HEK293 (cell line): ENCODE measurements at regions not wholly inside any gene's neighbourhood (a gene's known extent, or its start where the extent isn't known, plus 50 kb on each side); places are given as distances from the start of the nearest gene placed in this dataset.
A peak's percentile ranks its signal among the peaks of the same experiment; 100 is the strongest.

Source experiments
- CTCF ChIA-PET: fragments of 350-600 bp; formaldehyde crosslinking; extraction: SDS; loops from one replicate; lab custom pipeline; 2021; ENCODE audit warnings: antibody characterized with exemption; lab: Yijun Ruan, JAX
- POLR2A ChIA-PET: fragments of 300-600 bp; formaldehyde crosslinking; extraction: SDS; loops from one replicate; lab custom pipeline; 2020; ENCODE audit warnings: antibody characterized with exemption, inconsistent platforms; lab: Yijun Ruan, JAX
- H3K27ac ChIP-seq: fragments of 200-500 bp; sonication (Bioruptor generic); 2 replicates; pipeline ENCODE4 v1.5.1; 2014; ENCODE audit warnings: low read depth, low read length, control low read depth, inconsistent platforms; ENCODE audit errors: extremely low read depth
- H3K36me3 ChIP-seq, 2 experiments: fragments of 200-500 bp in 1 of 2; sonication (Bioruptor generic) in 1 of 2; 1 replicate in 1 of 2; 2 replicates in 1 of 2; pipeline ENCODE4 v1.5.1; 2014 to 2017; ENCODE audit warnings: inconsistent platforms in 2 of 2, low read length in 2 of 2; ENCODE audit not compliant: control insufficient read depth in 2 of 2, insufficient read depth in 1 of 2
- H3K4me1 ChIP-seq: fragments of 200-500 bp; sonication (Bioruptor generic); 2 replicates; pipeline ENCODE4 v1.5.1; 2014; ENCODE audit warnings: mild to moderate bottlenecking, low read length, inconsistent platforms; ENCODE audit not compliant: control insufficient read depth, insufficient read depth
- H3K4me3 ChIP-seq: 2 replicates; pipeline ENCODE4 v1.5.1; 2011; ENCODE audit warnings: low read depth, mild to moderate bottlenecking, control low read depth, low read length, moderate library complexity
- H3K9me3 ChIP-seq: fragments of 200-500 bp; sonication (Bioruptor generic); 2 replicates; pipeline ENCODE4 v1.5.1; 2014; ENCODE audit warnings: low read depth, low read length, inconsistent platforms; ENCODE audit not compliant: control insufficient read depth, insufficient read depth
- KLF1 ChIP-seq: fragments of 450-650 bp; formaldehyde crosslinking; IDR thresholded peaks from 2 replicates; pipeline ENCODE4 v1.5.1; 2016; ENCODE audit warnings: missing biosample characterization, missing genetic modification characterization
- KLF10 ChIP-seq: fragments of 450-650 bp; IDR thresholded peaks from 2 replicates; pipeline ENCODE4 v1.5.1; 2018; ENCODE audit warnings: missing biosample characterization, mild to moderate bottlenecking, missing genetic modification characterization
- OVOL3 ChIP-seq: fragments of 450-650 bp; formaldehyde crosslinking; IDR thresholded peaks from 2 replicates; pipeline ENCODE4 v1.5.1; 2016; ENCODE audit warnings: missing biosample characterization, missing genetic modification characterization
- RBAK ChIP-seq: fragments of 450-650 bp; formaldehyde crosslinking; IDR thresholded peaks from 2 replicates; pipeline ENCODE4 v1.5.1; 2016; ENCODE audit warnings: missing biosample characterization, missing genetic modification characterization
- SP3 ChIP-seq: fragments of 450-650 bp; formaldehyde crosslinking; IDR thresholded peaks from 2 replicates; pipeline ENCODE4 v1.5.1; 2016; ENCODE audit warnings: missing biosample characterization, missing genetic modification characterization
- ZBTB8A ChIP-seq: fragments of 450-650 bp; formaldehyde crosslinking; IDR thresholded peaks from 2 replicates; pipeline ENCODE4 v1.5.1; 2016; ENCODE audit warnings: missing biosample characterization, missing genetic modification characterization
- ZNF140 ChIP-seq: fragments of 450-650 bp; formaldehyde crosslinking; IDR thresholded peaks from 2 replicates; pipeline ENCODE4 v1.5.1; 2016; ENCODE audit warnings: missing biosample characterization, missing genetic modification characterization
- ZNF155 ChIP-seq: fragments of 450-650 bp; formaldehyde crosslinking; IDR thresholded peaks from 2 replicates; pipeline ENCODE4 v1.5.1; 2016; ENCODE audit warnings: missing biosample characterization, missing genetic modification characterization
- ZNF157 ChIP-seq: fragments of 450-650 bp; formaldehyde crosslinking; IDR thresholded peaks from 2 replicates; pipeline ENCODE4 v1.5.1; 2016; ENCODE audit warnings: missing biosample characterization, missing genetic modification characterization
- ZNF16 ChIP-seq: fragments of 450-650 bp; formaldehyde crosslinking; IDR thresholded peaks from 2 replicates; pipeline ENCODE4 v1.5.1; 2016; ENCODE audit warnings: low read depth, missing biosample characterization, missing genetic modification characterization
- ZNF202 ChIP-seq: fragments of 450-650 bp; formaldehyde crosslinking; IDR thresholded peaks from 2 replicates; pipeline ENCODE4 v1.5.1; 2016; ENCODE audit warnings: missing biosample characterization, missing genetic modification characterization, borderline replicate concordance
- ZNF211 ChIP-seq: fragments of 450-650 bp; formaldehyde crosslinking; IDR thresholded peaks from 2 replicates; pipeline ENCODE4 v1.5.1; 2016; ENCODE audit warnings: low read depth, missing biosample characterization, missing genetic modification characterization
- ZNF214 ChIP-seq: fragments of 450-650 bp; formaldehyde crosslinking; IDR thresholded peaks from 2 replicates; pipeline ENCODE4 v1.5.1; 2017; ENCODE audit warnings: missing biosample characterization, mild to moderate bottlenecking, missing genetic modification characterization, borderline replicate concordance
- ZNF221 ChIP-seq: fragments of 450-650 bp; formaldehyde crosslinking; IDR thresholded peaks from 2 replicates; pipeline ENCODE4 v1.5.1; 2017; ENCODE audit warnings: missing biosample characterization, missing genetic modification characterization, borderline replicate concordance
- ZNF341 ChIP-seq: fragments of 450-650 bp; formaldehyde crosslinking; IDR thresholded peaks from 2 replicates; pipeline ENCODE4; 2016; ENCODE audit warnings: low read depth, missing biosample characterization, missing genetic modification characterization
- ZNF404 ChIP-seq: fragments of 450-650 bp; formaldehyde crosslinking; IDR thresholded peaks from 2 replicates; pipeline ENCODE4 v1.5.1; 2017; ENCODE audit warnings: missing biosample characterization, missing genetic modification characterization
- ZNF426 ChIP-seq: fragments of 450-650 bp; formaldehyde crosslinking; IDR thresholded peaks from 2 replicates; pipeline ENCODE4 v1.5.1; 2017; ENCODE audit warnings: missing biosample characterization, missing genetic modification characterization, mild to moderate bottlenecking, inconsistent platforms, moderate library complexity
- ZNF560 ChIP-seq: fragments of 450-650 bp; formaldehyde crosslinking; IDR thresholded peaks from 2 replicates; pipeline ENCODE4 v1.5.1; 2017; ENCODE audit warnings: missing biosample characterization, missing genetic modification characterization, borderline replicate concordance
- ZNF600 ChIP-seq: fragments of 450-650 bp; formaldehyde crosslinking; IDR thresholded peaks from 2 replicates; pipeline ENCODE4 v1.5.1; 2016; ENCODE audit warnings: missing biosample characterization, missing genetic modification characterization
- ZNF664 ChIP-seq: fragments of 450-650 bp; formaldehyde crosslinking; IDR thresholded peaks from 2 replicates; pipeline ENCODE4 v1.5.1; 2016; ENCODE audit warnings: missing biosample characterization, missing genetic modification characterization
- TF ChIP-seq, protein P1 (sequence below): fragments of 450-650 bp; formaldehyde crosslinking; optimal IDR thresholded peaks from 2 replicates; pipeline ENCODE3; 2016; ENCODE audit warnings: missing biosample characterization, mild to moderate bottlenecking, missing genetic modification characterization
- TF ChIP-seq, protein P2 (sequence below): fragments of 450-650 bp; formaldehyde crosslinking; IDR thresholded peaks from 2 replicates; pipeline ENCODE4 v1.5.1; 2016; ENCODE audit warnings: missing biosample characterization, missing genetic modification characterization
- TF ChIP-seq, protein P3 (sequence below): fragments of 450-650 bp; formaldehyde crosslinking; conservative IDR thresholded peaks from 2 replicates; pipeline ENCODE4 v1.5.1; 2016; ENCODE audit warnings: low read depth, missing biosample characterization, missing genetic modification characterization
- TF ChIP-seq, protein P4 (sequence below): fragments of 450-650 bp; formaldehyde crosslinking; IDR thresholded peaks from 2 replicates; pipeline ENCODE4 v1.5.1; 2017; ENCODE audit warnings: missing biosample characterization, missing genetic modification characterization
- TF ChIP-seq, protein P5 (sequence below): fragments of 450-650 bp; formaldehyde crosslinking; IDR thresholded peaks from 2 replicates; pipeline ENCODE4 v1.5.1; 2017; ENCODE audit warnings: missing biosample characterization, missing genetic modification characterization

DNA sequence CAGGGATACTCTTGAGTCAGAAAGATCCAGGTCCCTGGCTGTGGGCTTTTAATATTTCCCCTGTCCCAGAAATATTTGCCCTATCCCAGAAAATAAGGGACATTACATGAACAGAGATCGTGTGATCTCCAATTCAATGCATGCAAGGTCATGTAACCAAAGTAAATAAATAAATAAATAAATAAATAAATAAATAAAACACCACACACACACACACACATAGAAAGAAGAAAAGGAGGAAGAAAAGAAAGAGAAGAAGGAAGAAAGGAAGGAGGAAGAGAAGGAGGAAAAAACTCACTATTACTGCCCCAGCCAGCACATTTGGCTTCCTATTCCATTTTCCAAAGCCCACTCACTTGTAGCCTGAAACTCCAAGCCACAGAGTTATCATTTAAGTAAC lies 117.9 kb upstream of the CFAP20DC start (continued):
- TF ChIP-seq ZNF341 (tag by site-specific recombination) (no peak), ZNF16 (tag by site-specific recombination) (no peak), KLF1 (tag by site-specific recombination) (no peak), ZNF214 (tag by site-specific recombination) (no peak), ZNF404 (tag by site-specific recombination) (peak; percentile 85), ZNF560 (tag by site-specific recombination) (peak; percentile 69; the same call in 1 of the 2 replicates), ZNF221 (tag by site-specific recombination) (no peak), ZNF664 (no peak), ZNF140 (peak; percentile 70; the same call in 1 of the 2 replicates), ZNF155 (tag by site-specific recombination) (0 out of 2 replicates have a peak, but pooled peaks have one; percentile 45), RBAK (no peak), ZNF600 (no peak), SP3 (tag by site-specific recombination) (0 out of 2 replicates have a peak, but pooled peaks have one; percentile 23), ZNF426 (tag by site-specific recombination) (peak; percentile 66), ZBTB8A (peak; percentile 47), ZNF202 (peak; percentile 67; the same call in 1 of the 2 replicates)
- TF ChIP-seq, protein P1, sequence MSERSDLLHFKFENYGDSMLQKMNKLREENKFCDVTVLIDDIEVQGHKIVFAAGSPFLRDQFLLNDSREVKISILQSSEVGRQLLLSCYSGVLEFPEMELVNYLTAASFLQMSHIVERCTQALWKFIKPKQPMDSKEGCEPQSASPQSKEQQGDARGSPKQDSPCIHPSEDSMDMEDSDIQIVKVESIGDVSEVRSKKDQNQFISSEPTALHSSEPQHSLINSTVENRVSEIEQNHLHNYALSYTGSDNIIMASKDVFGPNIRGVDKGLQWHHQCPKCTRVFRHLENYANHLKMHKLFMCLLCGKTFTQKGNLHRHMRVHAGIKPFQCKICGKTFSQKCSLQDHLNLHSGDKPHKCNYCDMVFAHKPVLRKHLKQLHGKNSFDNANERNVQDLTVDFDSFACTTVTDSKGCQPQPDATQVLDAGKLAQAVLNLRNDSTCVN: no peak
- TF ChIP-seq, protein P2, sequence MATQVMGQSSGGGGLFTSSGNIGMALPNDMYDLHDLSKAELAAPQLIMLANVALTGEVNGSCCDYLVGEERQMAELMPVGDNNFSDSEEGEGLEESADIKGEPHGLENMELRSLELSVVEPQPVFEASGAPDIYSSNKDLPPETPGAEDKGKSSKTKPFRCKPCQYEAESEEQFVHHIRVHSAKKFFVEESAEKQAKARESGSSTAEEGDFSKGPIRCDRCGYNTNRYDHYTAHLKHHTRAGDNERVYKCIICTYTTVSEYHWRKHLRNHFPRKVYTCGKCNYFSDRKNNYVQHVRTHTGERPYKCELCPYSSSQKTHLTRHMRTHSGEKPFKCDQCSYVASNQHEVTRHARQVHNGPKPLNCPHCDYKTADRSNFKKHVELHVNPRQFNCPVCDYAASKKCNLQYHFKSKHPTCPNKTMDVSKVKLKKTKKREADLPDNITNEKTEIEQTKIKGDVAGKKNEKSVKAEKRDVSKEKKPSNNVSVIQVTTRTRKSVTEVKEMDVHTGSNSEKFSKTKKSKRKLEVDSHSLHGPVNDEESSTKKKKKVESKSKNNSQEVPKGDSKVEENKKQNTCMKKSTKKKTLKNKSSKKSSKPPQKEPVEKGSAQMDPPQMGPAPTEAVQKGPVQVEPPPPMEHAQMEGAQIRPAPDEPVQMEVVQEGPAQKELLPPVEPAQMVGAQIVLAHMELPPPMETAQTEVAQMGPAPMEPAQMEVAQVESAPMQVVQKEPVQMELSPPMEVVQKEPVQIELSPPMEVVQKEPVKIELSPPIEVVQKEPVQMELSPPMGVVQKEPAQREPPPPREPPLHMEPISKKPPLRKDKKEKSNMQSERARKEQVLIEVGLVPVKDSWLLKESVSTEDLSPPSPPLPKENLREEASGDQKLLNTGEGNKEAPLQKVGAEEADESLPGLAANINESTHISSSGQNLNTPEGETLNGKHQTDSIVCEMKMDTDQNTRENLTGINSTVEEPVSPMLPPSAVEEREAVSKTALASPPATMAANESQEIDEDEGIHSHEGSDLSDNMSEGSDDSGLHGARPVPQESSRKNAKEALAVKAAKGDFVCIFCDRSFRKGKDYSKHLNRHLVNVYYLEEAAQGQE (tag by site-specific recombination): peak; percentile 44; the same call in 1 of the 2 replicates
- TF ChIP-seq, protein P3, sequence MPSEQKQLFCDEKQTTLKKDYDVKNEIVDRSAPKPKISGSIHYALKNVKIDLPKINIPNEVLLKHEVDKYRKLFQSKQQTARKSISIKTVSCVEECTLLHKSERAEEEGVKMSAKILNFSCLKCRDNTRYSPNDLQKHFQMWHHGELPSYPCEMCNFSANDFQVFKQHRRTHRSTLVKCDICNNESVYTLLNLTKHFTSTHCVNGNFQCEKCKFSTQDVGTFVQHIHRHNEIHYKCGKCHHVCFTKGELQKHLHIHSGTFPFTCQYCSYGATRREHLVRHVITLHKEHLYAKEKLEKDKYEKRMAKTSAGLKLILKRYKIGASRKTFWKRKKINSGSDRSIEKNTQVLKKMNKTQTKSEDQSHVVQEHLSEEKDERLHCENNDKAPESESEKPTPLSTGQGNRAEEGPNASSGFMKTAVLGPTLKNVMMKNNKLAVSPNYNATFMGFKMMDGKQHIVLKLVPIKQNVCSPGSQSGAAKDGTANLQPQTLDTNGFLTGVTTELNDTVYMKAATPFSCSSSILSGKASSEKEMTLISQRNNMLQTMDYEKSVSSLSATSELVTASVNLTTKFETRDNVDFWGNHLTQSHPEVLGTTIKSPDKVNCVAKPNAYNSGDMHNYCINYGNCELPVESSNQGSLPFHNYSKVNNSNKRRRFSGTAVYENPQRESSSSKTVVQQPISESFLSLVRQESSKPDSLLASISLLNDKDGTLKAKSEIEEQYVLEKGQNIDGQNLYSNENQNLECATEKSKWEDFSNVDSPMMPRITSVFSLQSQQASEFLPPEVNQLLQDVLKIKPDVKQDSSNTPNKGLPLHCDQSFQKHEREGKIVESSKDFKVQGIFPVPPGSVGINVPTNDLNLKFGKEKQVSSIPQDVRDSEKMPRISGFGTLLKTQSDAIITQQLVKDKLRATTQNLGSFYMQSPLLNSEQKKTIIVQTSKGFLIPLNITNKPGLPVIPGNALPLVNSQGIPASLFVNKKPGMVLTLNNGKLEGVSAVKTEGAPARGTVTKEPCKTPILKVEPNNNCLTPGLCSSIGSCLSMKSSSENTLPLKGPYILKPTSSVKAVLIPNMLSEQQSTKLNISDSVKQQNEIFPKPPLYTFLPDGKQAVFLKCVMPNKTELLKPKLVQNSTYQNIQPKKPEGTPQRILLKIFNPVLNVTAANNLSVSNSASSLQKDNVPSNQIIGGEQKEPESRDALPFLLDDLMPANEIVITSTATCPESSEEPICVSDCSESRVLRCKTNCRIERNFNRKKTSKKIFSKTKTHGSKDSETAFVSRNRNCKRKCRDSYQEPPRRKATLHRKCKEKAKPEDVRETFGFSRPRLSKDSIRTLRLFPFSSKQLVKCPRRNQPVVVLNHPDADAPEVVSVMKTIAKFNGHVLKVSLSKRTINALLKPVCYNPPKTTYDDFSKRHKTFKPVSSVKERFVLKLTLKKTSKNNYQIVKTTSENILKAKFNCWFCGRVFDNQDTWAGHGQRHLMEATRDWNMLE (tag by site-specific recombination): peak; percentile 82

DNA sequence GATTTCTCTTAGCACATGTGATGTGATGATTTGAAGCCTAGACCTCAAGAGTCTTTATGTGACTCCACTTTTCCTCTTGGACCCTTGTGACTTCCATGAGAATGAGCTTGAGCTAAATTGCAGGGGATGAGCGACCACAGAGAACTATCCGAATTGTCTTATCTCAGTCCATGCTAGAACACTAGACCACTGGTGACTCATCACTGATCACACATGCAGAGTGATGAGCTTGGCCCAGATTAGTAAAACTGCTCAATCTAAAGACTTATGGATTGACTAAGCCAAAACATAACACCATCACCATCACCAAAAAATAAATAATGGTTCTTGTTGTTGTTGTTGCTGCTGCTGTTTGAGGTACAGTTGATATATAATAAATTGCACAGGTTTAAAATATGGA lies 114.1 kb upstream of the CFAP20DC start:
- POLR2A ChIA-PET: no interaction called here
- TF ChIP-seq OVOL3 (tag by site-specific recombination) (no peak), ZNF157 (tag by site-specific recombination) (no peak), KLF10 (tag by site-specific recombination) (no peak), ZNF211 (no peak), ZBTB8A (no peak)
- TF ChIP-seq, protein P4, sequence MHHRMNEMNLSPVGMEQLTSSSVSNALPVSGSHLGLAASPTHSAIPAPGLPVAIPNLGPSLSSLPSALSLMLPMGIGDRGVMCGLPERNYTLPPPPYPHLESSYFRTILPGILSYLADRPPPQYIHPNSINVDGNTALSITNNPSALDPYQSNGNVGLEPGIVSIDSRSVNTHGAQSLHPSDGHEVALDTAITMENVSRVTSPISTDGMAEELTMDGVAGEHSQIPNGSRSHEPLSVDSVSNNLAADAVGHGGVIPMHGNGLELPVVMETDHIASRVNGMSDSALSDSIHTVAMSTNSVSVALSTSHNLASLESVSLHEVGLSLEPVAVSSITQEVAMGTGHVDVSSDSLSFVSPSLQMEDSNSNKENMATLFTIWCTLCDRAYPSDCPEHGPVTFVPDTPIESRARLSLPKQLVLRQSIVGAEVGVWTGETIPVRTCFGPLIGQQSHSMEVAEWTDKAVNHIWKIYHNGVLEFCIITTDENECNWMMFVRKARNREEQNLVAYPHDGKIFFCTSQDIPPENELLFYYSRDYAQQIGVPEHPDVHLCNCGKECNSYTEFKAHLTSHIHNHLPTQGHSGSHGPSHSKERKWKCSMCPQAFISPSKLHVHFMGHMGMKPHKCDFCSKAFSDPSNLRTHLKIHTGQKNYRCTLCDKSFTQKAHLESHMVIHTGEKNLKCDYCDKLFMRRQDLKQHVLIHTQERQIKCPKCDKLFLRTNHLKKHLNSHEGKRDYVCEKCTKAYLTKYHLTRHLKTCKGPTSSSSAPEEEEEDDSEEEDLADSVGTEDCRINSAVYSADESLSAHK (tag by site-specific recombination): no peak
- TF ChIP-seq, protein P5, sequence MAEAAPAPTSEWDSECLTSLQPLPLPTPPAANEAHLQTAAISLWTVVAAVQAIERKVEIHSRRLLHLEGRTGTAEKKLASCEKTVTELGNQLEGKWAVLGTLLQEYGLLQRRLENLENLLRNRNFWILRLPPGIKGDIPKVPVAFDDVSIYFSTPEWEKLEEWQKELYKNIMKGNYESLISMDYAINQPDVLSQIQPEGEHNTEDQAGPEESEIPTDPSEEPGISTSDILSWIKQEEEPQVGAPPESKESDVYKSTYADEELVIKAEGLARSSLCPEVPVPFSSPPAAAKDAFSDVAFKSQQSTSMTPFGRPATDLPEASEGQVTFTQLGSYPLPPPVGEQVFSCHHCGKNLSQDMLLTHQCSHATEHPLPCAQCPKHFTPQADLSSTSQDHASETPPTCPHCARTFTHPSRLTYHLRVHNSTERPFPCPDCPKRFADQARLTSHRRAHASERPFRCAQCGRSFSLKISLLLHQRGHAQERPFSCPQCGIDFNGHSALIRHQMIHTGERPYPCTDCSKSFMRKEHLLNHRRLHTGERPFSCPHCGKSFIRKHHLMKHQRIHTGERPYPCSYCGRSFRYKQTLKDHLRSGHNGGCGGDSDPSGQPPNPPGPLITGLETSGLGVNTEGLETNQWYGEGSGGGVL (tag by site-specific recombination): no peak

More for the DNA sequence above, 114.1 kb upstream of the CFAP20DC start:
- Histone ChIP-seq H3K4me3 (no peak overlapping the region), H3K9me3 (no peaks in the 10 kb centered on the region), H3K27ac (no peak overlapping the region), H3K36me3 (no peaks in the 10 kb centered on the region), H3K4me1 (no peaks in the 10 kb centered on the region)
- CTCF ChIA-PET: no interaction called here
